GM21529 (cell line): ENCODE measurements at regions not wholly inside any gene's neighbourhood (a gene's known extent, or its start where the extent isn't known, plus 50 kb on each side); places are given as distances from the start of the nearest gene placed in this dataset.
"Not testable (repeated sequence)": the region's sequence is repeated elsewhere in the genome, so short reads cannot be mapped to it uniquely, and the experiment has no call there.

Experiments
- ATAC-seq: cut with Tn5 transposase; IDR thresholded peaks from one replicate; pipeline ENCODE4 v1.9.1; 2021; ENCODE audit not compliant: unreplicated experiment

GRCh38 chr6:3919849-3920248 is 70.7 kb downstream of the FAM50B start:
- no peak for ATAC-seq

- no peak for ATAC-seq
These were observed 71.1 kb downstream of the FAM50B start for GRCh38 chr6:3920321-3920720.

GRCh38 chr6:3921663-3922062 is 72.5 kb downstream of the FAM50B start:
- ATAC-seq, result no peak

- ATAC-seq, result not testable (repeated sequence)
These were observed 73.4 kb downstream of the FAM50B start for GRCh38 chr6:3922619-3923018.

GRCh38 chr6:3925223-3926149 is 76.3 kb downstream of the FAM50B start:
- not testable (repeated sequence) for ATAC-seq

- ATAC-seq, result no peak
These were observed 76.9 kb downstream of the FAM50B start for GRCh38 chr6:3926150-3926482.

- ATAC-seq, result no peak
These were observed 78.9 kb downstream of the FAM50B start for GRCh38 chr6:3928111-3928510.

GRCh38 chr6:3929281-3929798 is 80.2 kb downstream of the FAM50B start:
- ATAC-seq, result no peak

GRCh38 chr6:3937438-3937837 is 88.3 kb downstream of the FAM50B start:
- ATAC-seq, result no peak

- ATAC-seq, result no peak
These were observed 89.7 kb downstream of the FAM50B start for GRCh38 chr6:3938715-3939367.

- no peak for ATAC-seq
These were observed 90.3 kb downstream of the FAM50B start for GRCh38 chr6:3939368-3939958.

- no peak for ATAC-seq
These were observed 90.8 kb downstream of the FAM50B start for GRCh38 chr6:3939964-3940363.

GRCh38 chr6:3940703-3941102 is 91.5 kb downstream of the FAM50B start:
- ATAC-seq, result no peak

GRCh38 chr6:3943331-3943765 is 94.2 kb downstream of the FAM50B start:
- ATAC-seq, result no peak

GRCh38 chr6:3944246-3944645 is 95.1 kb downstream of the FAM50B start:
- no peak for ATAC-seq

- no peak for ATAC-seq
These were observed 97.6 kb downstream of the FAM50B start for GRCh38 chr6:3946778-3947177.

GRCh38 chr6:3948866-3949265 is 99.7 kb downstream of the FAM50B start:
- ATAC-seq, result no peak

- no peak for ATAC-seq
These were observed 100.3 kb downstream of the FAM50B start for GRCh38 chr6:3949521-3949920.

GRCh38 chr6:3956054-3956453 is 106.9 kb downstream of the FAM50B start:
- ATAC-seq, result no peak

GRCh38 chr6:3957321-3957720 is 108.1 kb downstream of the FAM50B start:
- no peak for ATAC-seq

- no peak for ATAC-seq
These were observed 109.1 kb downstream of the FAM50B start for GRCh38 chr6:3958255-3958654.

- ATAC-seq, result no peak
These were observed 110.2 kb downstream of the FAM50B start for GRCh38 chr6:3959385-3959784.
